Heart right ventricle (tissue), 16 donors: ENCODE measurements at regions not wholly inside any gene's neighbourhood (a gene's known extent, or its start where the extent isn't known, plus 50 kb on each side); places are given as distances from the start of the nearest gene placed in this dataset.
"Not testable (repeated sequence)": the region's sequence is repeated elsewhere in the genome, so short reads cannot be mapped to it uniquely, and the experiment has no call there.

Experiments used
- ATAC-seq, 8 donors: fragments of 200-7000 bp; cut with Tn5 transposase; one replicate each; pipeline ENCODE4 v1.9.1; 2020; ENCODE audit warnings: mild to moderate bottlenecking in 8 of 8, moderate library complexity in 8 of 8, moderate number of reproducible peaks in 1 of 8
- DNase-seq, 2 donors: peaks; one replicate each; pipeline ENCODE4 v3.0.0-alpha.2; 2020
- H3K27ac ChIP-seq, 10 donors: fragments of 200-600 bp; sonication (generic) in 2 of 10; one replicate each; pipeline versions ENCODE4 v1.5.0 to v1.8.0; 2020 to 2022; ENCODE audit warnings: mild to moderate bottlenecking in 3 of 10
- H3K27me3 ChIP-seq, 7 donors: fragments of 200-600 bp; one replicate each; pipeline ENCODE4 v1.8.0; 2021 to 2022; ENCODE audit warnings: mild to moderate bottlenecking in 2 of 7
- H3K36me3 ChIP-seq, 9 donors: fragments of 200-600 bp; sonication (generic) in 1 of 9; one replicate each; pipeline versions ENCODE4 v1.5.0 to v1.8.0; 2020 to 2022; ENCODE audit warnings: mild to moderate bottlenecking in 2 of 9
- H3K4me1 ChIP-seq, 9 donors: fragments of 200-600 bp; sonication (generic) in 1 of 9; one replicate each; pipeline versions ENCODE4 v1.5.0 to v1.8.0; 2020 to 2022; ENCODE audit warnings: mild to moderate bottlenecking in 4 of 9
- H3K4me3 ChIP-seq, 10 donors: fragments of 200-600 bp; sonication (generic) in 2 of 10; one replicate each; pipeline versions ENCODE4 v1.5.0 to v1.8.0; 2020 to 2022; ENCODE audit warnings: mild to moderate bottlenecking in 7 of 10, moderate library complexity in 2 of 10
- H3K9me3 ChIP-seq, 11 donors: fragments of 200-600 bp in 10 of 11; sonication (generic) in 2 of 11; one replicate each; pipeline versions ENCODE4 v1.5.0 to v1.8.0; 2013 to 2022; ENCODE audit warnings: mild to moderate bottlenecking in 2 of 11, control low read depth in 1 of 11, moderate library complexity in 1 of 11
- CTCF ChIP-seq, 9 donors: fragments of 200-600 bp; sonication (generic) in 2 of 9; IDR thresholded peaks; one replicate each; pipeline versions ENCODE4 v1.5.0 to v1.8.0; 2021 to 2022; ENCODE audit warnings: antibody characterized with exemption in 9 of 9, mild to moderate bottlenecking in 5 of 9, moderate library complexity in 1 of 9
- WGBS, 2 donors: extraction: QIAGEN DNeasy Blood & Tissue Kit; methylation state at CpG; one replicate each; pipeline ENCODE4 v1.1.7; 2013; ENCODE audit warnings: inconsistent platforms in 1 of 2; 5-methylcytosine and 5-hydroxymethylcytosine counted together
- intact Hi-C, 10 donors: fragments of 100-400 bp; cut with DNase I; formaldehyde crosslinking; loops; one replicate each; pipeline versions ENCODE4 v1.11.1 to v1.14.2; 2022
- donor health status: Arrhythmogenic right ventricular cardiomyopathy.
- donor health status: ischemic (EF 13 %, LVEDD 7.1; RV severe dilation, severe dysfunction).
- donor health status: healthy with polysubstance abuse.
- donor health status: DM: no; HTN: yes; CAD: no.
- donor health status: DM: no; HTN: no; CAD: no.
- donor health status: ischemic (EF 25% LVEDD 6.9; RV normal size, moderate dysfunction).
- donor health status: ischemic (EF 25% LVEDD 5.7; RV mildly dilated, moderate dysfunction).
- donor health status: healthy.
- donor health status: DM: yes; HTN: yes; CAD: no.
- donor health status: Ischemic cardiomyopathy.
- donor health status: ischemic (EF 35%, LVEDD 5.7; RV mildly dilated, moderate dysfunction).
- donor health status: nonischemic (EF 11% LVEDD 7.7; RV severe dilation, severe dysfunction).
- donor health status: DM: yes; HTN: yes; CAD: no.
- donor health status: PGD.
- donor health status: ischemic (EF 29% LVEDD 5.4; RV normal size, mild dysfunction).
- donor health status: nonischemic (EF 23%, LVEDD 6.1; RV moderate dilation, normal function).

- no peaks in the 10 kb centered on the region for H3K9me3 ChIP-seq
- DNase-seq (no peak), ATAC-seq (no peak)
- 34 to 49% methylated on average over 16 of the region's 16 CpGs for WGBS, 2 donors
- intact Hi-C loops = no loop called here
- H3K27me3 ChIP-seq = peaks cover 0 to 92% (median 81%) of the 10 kb centered on the region in 7 donors
- H3K36me3 ChIP-seq = no peaks in the 10 kb centered on the region
- H3K4me3 ChIP-seq = no peak overlapping the region
- no peak overlapping the region for H3K27ac ChIP-seq
- TF ChIP-seq CTCF (IDR thresholded peaks at IDR 0.05) = no peak
- H3K4me1 ChIP-seq = no peaks in the 10 kb centered on the region
Measured at GRCh38 chr1:143718021-143718420, 253.8 kb downstream of the FAM72C start.

- 30 to 46% methylated on average over 21 of the region's 21 CpGs for WGBS, 2 donors
Measured at GRCh38 chr1:143717434-143717833, 254.4 kb downstream of the FAM72C start.

GRCh38 chr1:143714913-143715312, 256.9 kb downstream of the FAM72C start:
- WGBS, 2 donors = 74 to 79% methylated on average over 4 of the region's 4 CpGs
- DNase-seq = not testable (repeated sequence)

More at GRCh38 chr1:143717434-143717833, 254.4 kb downstream of the FAM72C start:
- Histone ChIP-seq H3K4me1 (no peaks in the 10 kb centered on the region), H3K9me3 (no peaks in the 10 kb centered on the region), H3K36me3 (no peaks in the 10 kb centered on the region), H3K27me3 (peaks cover 0 to 92% (median 76%) of the 10 kb centered on the region in 7 donors), H3K4me3 (no peak overlapping the region), H3K27ac (no peak overlapping the region)
- TF ChIP-seq CTCF (IDR thresholded peaks at IDR 0.05) = no peak
- intact Hi-C loops = no loop called here
- ATAC-seq (no peak), DNase-seq (no peak)

GRCh38 chr1:143709606-143710259, 262.1 kb downstream of the FAM72C start:
- H3K27me3 ChIP-seq = peaks cover 0 to 72% (median 53%) of the 10 kb centered on the region in 7 donors
- H3K27ac ChIP-seq, H3K36me3 ChIP-seq, H3K9me3 ChIP-seq, DNase-seq, intact Hi-C loops, ATAC-seq, H3K4me1 ChIP-seq, H3K4me3 ChIP-seq: not testable (repeated sequence)
- TF ChIP-seq CTCF (IDR thresholded peaks at IDR 0.05) = peak in 5 of 9 donors; percentile 17 to 45 (median 37)
- WGBS, 2 donors = 45 to 47% methylated on average over 9 to 10 of the region's 10 CpGs

More at GRCh38 chr1:143714913-143715312, 256.9 kb downstream of the FAM72C start:
- intact Hi-C loops, H3K9me3 ChIP-seq, H3K4me3 ChIP-seq, H3K27ac ChIP-seq, H3K36me3 ChIP-seq, H3K4me1 ChIP-seq, ATAC-seq: not testable (repeated sequence)
- H3K27me3 ChIP-seq = peaks cover 0 to 88% (median 73%) of the 10 kb centered on the region in 7 donors

GRCh38 chr1:143702739-143703138, 269.0 kb downstream of the FAM72C start:
- intact Hi-C loops = not testable (repeated sequence)

More at GRCh38 chr1:143702739-143703138, 269.0 kb downstream of the FAM72C start:
- WGBS, 2 donors = 93 to 94% methylated on average over 9 to 17 of the region's 27 CpGs
- not testable (repeated sequence) for H3K27ac ChIP-seq, H3K36me3 ChIP-seq, H3K9me3 ChIP-seq, DNase-seq, H3K4me3 ChIP-seq, ATAC-seq
- Histone ChIP-seq H3K27me3 (peaks cover 12 to 69% (median 46%) of the 10 kb centered on the region in 7 donors), H3K4me1 (peaks cover 0 to 12% (median 0%) of the 10 kb centered on the region in 9 donors)
